Mesothelial cell of epicardium (in vitro differentiated cells): ENCODE measurements at regions not wholly inside any gene's neighbourhood (a gene's known extent, or its start where the extent isn't known, plus 50 kb on each side); places are given as distances from the start of the nearest gene placed in this dataset.

Experiments
- DNase-seq, 2 experiments: peaks; one replicate each; pipeline ENCODE4 v3.0.0; 2021; ENCODE audit warnings: low spot score in 2 of 2; ENCODE audit not compliant: unreplicated experiment in 2 of 2
- H3K27ac Mint-ChIP-seq: 2 replicates; pipeline ENCODE4 v1.8.0; 2021; ENCODE audit warnings: mixed read lengths
- H3K27me3 Mint-ChIP-seq: 2 replicates; pipeline ENCODE4 v1.8.0; 2021; ENCODE audit warnings: low read depth, mixed read lengths
- H3K36me3 Mint-ChIP-seq: 2 replicates; pipeline ENCODE4 v1.8.0; 2021; ENCODE audit warnings: mixed read lengths
- H3K4me1 Mint-ChIP-seq: 2 replicates; pipeline ENCODE4 v1.8.0; 2021; ENCODE audit warnings: mixed read lengths
- H3K4me3 Mint-ChIP-seq: 2 replicates; pipeline ENCODE4 v1.8.0; 2021; ENCODE audit warnings: mild to moderate bottlenecking, moderate library complexity, mixed read lengths
- H3K9me3 Mint-ChIP-seq: 2 replicates; pipeline ENCODE4 v1.8.0; 2021; ENCODE audit warnings: mixed read lengths
- CTCF ChIP-seq: fragments of 200-600 bp; sonication (generic); IDR thresholded peaks from one replicate; pipeline ENCODE4 v1.5.0; 2021; ENCODE audit warnings: antibody characterized with exemption; ENCODE audit not compliant: unreplicated experiment

GRCh38 chr22:48577691-48578090 is 1250.0 kb downstream of the BRD1 start:
- Mint-ChIP-seq H3K36me3 (no peaks in the 10 kb centered on the region), H3K9me3 (no peaks in the 10 kb centered on the region), H3K4me1 (peaks cover 1% of the 10 kb centered on the region), H3K27me3 (peaks cover 62% of the 10 kb centered on the region), H3K27ac (no peak overlapping the region), H3K4me3 (peak overlapping the region; percentile 39)
- no peak for TF ChIP-seq CTCF
- no peak for DNase-seq

- H3K4me1 Mint-ChIP-seq = peaks cover 1% of the 10 kb centered on the region
- peaks cover 1% of the 10 kb centered on the region for H3K9me3 Mint-ChIP-seq
- peaks cover 68% of the 10 kb centered on the region for H3K27me3 Mint-ChIP-seq
- H3K4me3 Mint-ChIP-seq = peak overlapping the region; percentile 39
- TF ChIP-seq CTCF = no peak
- no peaks in the 10 kb centered on the region for H3K36me3 Mint-ChIP-seq
- H3K27ac Mint-ChIP-seq = no peak overlapping the region
- DNase-seq = no peak
These were observed 1250.5 kb downstream of the BRD1 start for GRCh38 chr22:48577014-48577690.

DNA sequence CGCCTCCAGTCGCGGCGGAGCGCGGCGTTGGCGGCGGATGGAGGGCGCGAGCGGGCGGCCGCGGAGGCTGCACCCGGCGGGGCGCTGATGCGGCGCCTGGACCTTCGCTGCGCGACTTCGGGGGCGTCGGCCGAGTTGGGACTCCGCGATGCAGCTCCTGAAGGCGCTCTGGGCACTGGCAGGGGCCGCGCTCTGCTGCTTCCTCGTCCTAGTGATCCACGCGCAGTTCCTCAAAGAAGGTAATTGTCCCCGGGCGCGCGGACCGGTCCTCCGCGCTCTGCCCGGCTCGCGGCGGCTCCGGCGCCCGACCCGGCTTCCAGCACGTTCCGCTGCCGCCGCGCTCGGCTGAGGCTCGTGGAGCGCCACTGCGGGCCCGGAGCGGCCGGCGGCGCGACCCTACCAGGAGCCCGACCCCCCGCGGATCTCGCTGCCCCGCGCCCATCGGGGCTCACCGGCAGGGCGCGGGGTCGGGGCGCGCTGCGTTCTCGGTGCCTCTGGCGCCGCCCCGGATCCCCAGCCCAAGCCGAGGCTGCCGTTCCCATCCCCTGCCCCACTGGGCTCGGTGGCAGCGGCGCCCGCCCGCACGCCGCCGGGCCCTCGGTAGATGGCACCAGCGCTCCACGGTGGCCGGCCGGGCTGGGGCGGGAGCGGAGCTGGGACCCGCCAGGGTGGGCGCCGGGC is 1251.2 kb downstream of the BRD1 start:
- H3K4me3 Mint-ChIP-seq = no peak overlapping the region
- TF ChIP-seq CTCF = peak; percentile 22
- H3K9me3 Mint-ChIP-seq = peaks cover 8% of the 10 kb centered on the region
- H3K4me1 Mint-ChIP-seq = peaks cover 1% of the 10 kb centered on the region
- DNase-seq = peak; percentile 45 to 74
- H3K27ac Mint-ChIP-seq = no peak overlapping the region
- H3K36me3 Mint-ChIP-seq = no peaks in the 10 kb centered on the region
- H3K27me3 Mint-ChIP-seq = peaks cover 73% of the 10 kb centered on the region

DNA sequence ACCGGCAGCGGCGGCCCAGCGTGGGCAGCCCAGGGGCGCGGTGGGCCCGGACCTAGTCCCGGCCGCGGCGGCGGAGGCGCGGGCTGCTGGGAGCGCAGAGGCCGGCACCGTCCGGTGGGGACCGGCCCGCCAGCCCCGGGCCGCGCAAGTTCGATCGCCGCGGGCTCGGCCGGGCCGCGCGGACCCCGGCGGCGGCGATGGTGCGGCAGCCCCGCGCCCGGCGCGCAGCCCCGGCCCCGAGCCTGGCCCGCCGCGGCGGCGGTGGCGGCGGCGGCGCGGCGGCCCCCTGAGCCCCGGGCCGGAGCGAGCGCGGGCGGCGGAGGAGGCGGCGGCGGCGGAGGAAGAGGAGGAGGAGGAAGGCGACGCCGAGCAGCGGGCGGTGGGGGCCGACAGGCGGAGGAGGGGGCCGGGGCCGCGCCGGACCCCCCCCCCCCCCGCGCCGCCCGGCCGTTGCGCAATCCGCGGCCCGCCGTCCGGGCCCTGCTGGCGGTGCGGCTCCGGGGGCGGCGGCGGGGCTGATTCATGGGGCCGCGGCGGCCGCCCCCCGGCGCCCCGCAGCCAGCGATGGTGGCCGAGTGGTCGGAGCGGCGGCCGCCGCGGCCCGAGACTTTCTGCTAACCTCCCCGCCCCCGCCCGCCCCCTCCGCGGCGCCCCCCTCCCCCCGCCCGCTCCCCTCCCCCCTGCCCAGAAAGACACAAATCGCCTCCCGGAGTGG is 1251.9 kb downstream of the BRD1 start:
- no peak overlapping the region for H3K4me3 Mint-ChIP-seq
- no peak overlapping the region for H3K27ac Mint-ChIP-seq
- H3K36me3 Mint-ChIP-seq = no peaks in the 10 kb centered on the region
- peaks cover 1% of the 10 kb centered on the region for H3K4me1 Mint-ChIP-seq
- H3K9me3 Mint-ChIP-seq = peaks cover 11% of the 10 kb centered on the region
- H3K27me3 Mint-ChIP-seq = peaks cover 72% of the 10 kb centered on the region
- TF ChIP-seq CTCF = no peak
- no peak for DNase-seq

- Mint-ChIP-seq H3K27ac (no peak overlapping the region), H3K4me1 (peaks cover 1% of the 10 kb centered on the region), H3K4me3 (peak overlapping the region; percentile 57), H3K9me3 (peaks cover 18% of the 10 kb centered on the region), H3K27me3 (peaks cover 65% of the 10 kb centered on the region), H3K36me3 (peaks cover under 1% of the 10 kb centered on the region)
- DNase-seq = peak; percentile 62 to 83
- TF ChIP-seq CTCF = peak; percentile 51
These were observed 1252.7 kb downstream of the BRD1 start for GRCh38 chr22:48574776-48575617.
